Frontal cortex (tissue), 3 donors: ENCODE measurements at regions not wholly inside any gene's neighbourhood (a gene's known extent, or its start where the extent isn't known, plus 50 kb on each side); places are given as distances from the start of the nearest gene placed in this dataset.
"Not testable (repeated sequence)": the region's sequence is repeated elsewhere in the genome, so short reads cannot be mapped to it uniquely, and the experiment has no call there.

Source experiments
- DNase-seq, 2 donors: peaks; one replicate each; pipeline ENCODE4 v3.0.0; 2012; ENCODE audit warnings: low spot score in 2 of 2
- FAIRE-seq: peaks from 2 replicates; lab custom pipeline; 2012; peaks lifted over from hg19 to GRCh38; lab: Jason Lieb, UNC
- donor health status: control.
- donor health status: control.
- donor health status: control.

GRCh38 chr2:189357375-189357774 lies 83.9 kb upstream of the WDR75 start:
- not testable (repeated sequence) for DNase-seq, FAIRE-seq

GRCh38 chr2:189360861-189361260 lies 80.4 kb upstream of the WDR75 start:
- FAIRE-seq: no peak
- no peak for DNase-seq

GRCh38 chr2:189362283-189362682 lies 79.0 kb upstream of the WDR75 start:
- FAIRE-seq (no peak), DNase-seq (no peak)

- FAIRE-seq: no peak
Observed at GRCh38 chr2:189363559-189363958, 77.7 kb upstream of the WDR75 start.

GRCh38 chr2:189364607-189365006 lies 76.7 kb upstream of the WDR75 start:
- DNase-seq: no peak
- no peak for FAIRE-seq

More at GRCh38 chr2:189363559-189363958, 77.7 kb upstream of the WDR75 start:
- DNase-seq: no peak

GRCh38 chr2:189366349-189366748 lies 74.9 kb upstream of the WDR75 start:
- no peak for FAIRE-seq

GRCh38 chr2:189367343-189367742 lies 73.9 kb upstream of the WDR75 start:
- no peak for DNase-seq
- no peak for FAIRE-seq

More at GRCh38 chr2:189366349-189366748, 74.9 kb upstream of the WDR75 start:
- no peak for DNase-seq

GRCh38 chr2:189369566-189369965 lies 71.7 kb upstream of the WDR75 start:
- FAIRE-seq: no peak
- no peak for DNase-seq

GRCh38 chr2:189370719-189371118 lies 70.6 kb upstream of the WDR75 start:
- FAIRE-seq: no peak
- no peak for DNase-seq

- FAIRE-seq (no peak), DNase-seq (no peak)
Observed at GRCh38 chr2:189372688-189373257, 68.5 kb upstream of the WDR75 start.

GRCh38 chr2:189374481-189374880 lies 66.8 kb upstream of the WDR75 start:
- FAIRE-seq (no peak), DNase-seq (no peak)

- DNase-seq (no peak), FAIRE-seq (no peak)
Observed at GRCh38 chr2:189375842-189376241, 65.4 kb upstream of the WDR75 start.

GRCh38 chr2:189379287-189379630 lies 62.0 kb upstream of the WDR75 start:
- no peak for DNase-seq
- FAIRE-seq: no peak

GRCh38 chr2:189379731-189380261 lies 61.5 kb upstream of the WDR75 start:
- DNase-seq (no peak), FAIRE-seq (no peak)

GRCh38 chr2:189382668-189383067 lies 58.6 kb upstream of the WDR75 start:
- DNase-seq: no peak
- FAIRE-seq: no peak

GRCh38 chr2:189386741-189387140 lies 54.5 kb upstream of the WDR75 start:
- FAIRE-seq (no peak), DNase-seq (no peak)

GRCh38 chr2:189391201-189391600 lies 50.1 kb upstream of the WDR75 start:
- DNase-seq (no peak), FAIRE-seq (no peak)
